BE2C (cell line): ENCODE measurements at regions not wholly inside any gene's neighbourhood (a gene's known extent, or its start where the extent isn't known, plus 50 kb on each side); places are given as distances from the start of the nearest gene placed in this dataset.

Experiments
- DNase-seq: peaks from one replicate; pipeline ENCODE4 v3.0.0-alpha.2; 2020
- H3K27me3 ChIP-seq: fragments of 250-450 bp; sonication (Bioruptor Pico); 2 replicates; pipeline ENCODE4 v1.5.1; 2020; ENCODE audit warnings: mild to moderate bottlenecking
- H3K36me3 ChIP-seq: fragments of 250-450 bp; sonication (Bioruptor Pico); 2 replicates; pipeline ENCODE4 v1.5.1; 2020; ENCODE audit warnings: mild to moderate bottlenecking
- H3K4me1 ChIP-seq: fragments of 250-450 bp; sonication (Bioruptor Pico); 2 replicates; pipeline ENCODE4 v1.5.1; 2020
- H3K4me3 ChIP-seq: 2 replicates; pipeline ENCODE4 v1.5.1; 2011; ENCODE audit warnings: low read depth, low read length
- H3K9me3 ChIP-seq: fragments of 250-450 bp; sonication (Bioruptor Pico); 2 replicates; pipeline ENCODE4 v1.5.1; 2020
- TF ChIP-seq, protein P1 (sequence below): IDR thresholded peaks from 2 replicates; pipeline ENCODE4 v1.5.1; 2012; ENCODE audit warnings: mild to moderate bottlenecking, low read depth, low read length

DNA sequence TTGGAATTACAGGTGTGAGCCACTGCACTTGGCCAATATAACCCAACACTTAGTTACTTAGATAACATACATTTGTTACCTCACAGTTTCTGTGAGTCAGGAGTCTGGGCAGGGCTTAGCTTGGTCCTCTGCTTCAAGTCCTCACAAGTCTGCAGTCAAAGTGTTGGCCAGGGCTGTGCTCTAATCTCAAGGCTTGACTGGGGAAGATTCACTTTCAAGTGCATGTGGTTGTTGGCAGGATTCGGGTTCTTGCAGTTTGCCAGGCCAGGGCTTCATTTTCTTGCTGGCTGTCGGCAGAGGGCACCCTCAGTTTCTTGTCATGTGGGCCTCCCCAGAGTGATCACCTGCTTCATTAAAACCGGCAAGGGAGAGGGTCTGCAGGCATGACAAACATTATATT, 103.7 kb downstream of the SLC4A3 start:
- peak; percentile 16 for DNase-seq
- no peaks in the 10 kb centered on the region for H3K36me3 ChIP-seq
- peaks cover 17% of the 10 kb centered on the region for H3K27me3 ChIP-seq
- H3K4me1 ChIP-seq: no peaks in the 10 kb centered on the region
- H3K9me3 ChIP-seq: no peaks in the 10 kb centered on the region
- TF ChIP-seq, protein P1, sequence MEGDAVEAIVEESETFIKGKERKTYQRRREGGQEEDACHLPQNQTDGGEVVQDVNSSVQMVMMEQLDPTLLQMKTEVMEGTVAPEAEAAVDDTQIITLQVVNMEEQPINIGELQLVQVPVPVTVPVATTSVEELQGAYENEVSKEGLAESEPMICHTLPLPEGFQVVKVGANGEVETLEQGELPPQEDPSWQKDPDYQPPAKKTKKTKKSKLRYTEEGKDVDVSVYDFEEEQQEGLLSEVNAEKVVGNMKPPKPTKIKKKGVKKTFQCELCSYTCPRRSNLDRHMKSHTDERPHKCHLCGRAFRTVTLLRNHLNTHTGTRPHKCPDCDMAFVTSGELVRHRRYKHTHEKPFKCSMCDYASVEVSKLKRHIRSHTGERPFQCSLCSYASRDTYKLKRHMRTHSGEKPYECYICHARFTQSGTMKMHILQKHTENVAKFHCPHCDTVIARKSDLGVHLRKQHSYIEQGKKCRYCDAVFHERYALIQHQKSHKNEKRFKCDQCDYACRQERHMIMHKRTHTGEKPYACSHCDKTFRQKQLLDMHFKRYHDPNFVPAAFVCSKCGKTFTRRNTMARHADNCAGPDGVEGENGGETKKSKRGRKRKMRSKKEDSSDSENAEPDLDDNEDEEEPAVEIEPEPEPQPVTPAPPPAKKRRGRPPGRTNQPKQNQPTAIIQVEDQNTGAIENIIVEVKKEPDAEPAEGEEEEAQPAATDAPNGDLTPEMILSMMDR: peak; percentile 46
- H3K4me3 ChIP-seq: no peak overlapping the region

DNA sequence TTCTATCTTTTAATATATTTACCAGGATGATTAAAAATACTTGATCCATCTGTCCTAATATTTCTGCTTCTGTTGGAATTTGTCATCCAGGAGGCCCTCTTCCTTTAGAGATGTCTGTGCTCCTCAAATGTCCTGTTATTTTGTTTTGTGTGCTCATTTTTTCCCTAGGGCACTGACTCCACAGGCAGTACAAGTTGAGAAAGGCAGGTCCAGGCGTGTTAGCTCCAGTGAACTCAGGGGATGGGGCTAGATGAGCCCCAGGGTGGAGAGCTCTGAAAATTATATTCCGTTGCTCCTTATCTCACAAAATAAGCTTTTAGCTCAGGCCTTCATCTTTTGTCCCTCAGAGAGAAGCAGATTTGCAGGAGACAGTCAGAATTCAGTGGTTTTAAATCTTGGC, 105.7 kb downstream of the SLC4A3 start:
- DNase-seq: no peak
- Histone ChIP-seq H3K27me3 (peaks cover 18% of the 10 kb centered on the region), H3K9me3 (no peaks in the 10 kb centered on the region), H3K4me1 (no peaks in the 10 kb centered on the region), H3K36me3 (no peaks in the 10 kb centered on the region), H3K4me3 (no peak overlapping the region)
- TF ChIP-seq, protein P1: no peak

DNA sequence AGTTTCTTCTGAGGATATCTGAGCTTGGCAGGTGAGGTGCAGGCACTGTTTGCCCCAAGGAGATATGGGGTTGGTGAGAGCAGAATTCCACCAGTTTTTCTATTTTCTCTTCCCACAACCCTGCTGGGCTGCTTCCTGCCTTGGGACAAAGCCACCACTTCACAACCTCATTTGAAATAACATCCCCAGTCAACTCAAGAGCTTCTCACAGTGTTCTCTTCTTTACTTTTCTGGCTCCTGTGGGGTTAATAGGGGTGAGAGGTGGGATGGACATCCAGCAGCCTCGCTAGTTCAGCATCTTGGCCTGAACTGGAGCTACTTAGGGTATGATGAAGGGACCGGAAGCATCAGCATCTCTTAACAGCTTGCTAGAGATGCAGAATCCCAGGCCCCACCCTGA, 106.3 kb downstream of the SLC4A3 start:
- Histone ChIP-seq H3K4me3 (no peak overlapping the region), H3K36me3 (no peaks in the 10 kb centered on the region), H3K27me3 (peaks cover 15% of the 10 kb centered on the region), H3K4me1 (no peaks in the 10 kb centered on the region), H3K9me3 (no peaks in the 10 kb centered on the region)
- TF ChIP-seq, protein P1: no peak
- DNase-seq: no peak

DNA sequence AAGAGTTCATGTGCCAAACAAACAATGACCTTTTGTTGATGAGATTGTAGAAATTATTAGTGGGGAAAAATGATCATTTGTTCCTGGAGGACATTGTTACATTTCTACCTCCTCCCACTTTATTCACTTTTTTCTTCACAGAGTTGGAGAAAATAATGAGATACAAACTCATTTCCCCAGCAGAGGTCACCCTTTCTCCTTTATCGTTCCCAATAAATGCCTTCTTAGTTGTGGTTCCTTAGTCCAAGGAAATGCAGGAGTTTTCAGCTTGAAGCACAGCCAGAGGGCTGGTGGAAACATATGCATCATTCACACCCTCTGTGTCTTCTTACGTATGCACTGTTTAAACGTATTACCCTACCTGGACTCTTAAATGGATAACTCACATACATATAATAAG, 108.8 kb downstream of the SLC4A3 start:
- H3K4me1 ChIP-seq: no peaks in the 10 kb centered on the region
- H3K4me3 ChIP-seq: no peak overlapping the region
- H3K36me3 ChIP-seq: no peaks in the 10 kb centered on the region
- DNase-seq: peak; percentile 43
- no peaks in the 10 kb centered on the region for H3K9me3 ChIP-seq
- peaks cover 26% of the 10 kb centered on the region for H3K27me3 ChIP-seq
- TF ChIP-seq, protein P1: peak; percentile 69

DNA sequence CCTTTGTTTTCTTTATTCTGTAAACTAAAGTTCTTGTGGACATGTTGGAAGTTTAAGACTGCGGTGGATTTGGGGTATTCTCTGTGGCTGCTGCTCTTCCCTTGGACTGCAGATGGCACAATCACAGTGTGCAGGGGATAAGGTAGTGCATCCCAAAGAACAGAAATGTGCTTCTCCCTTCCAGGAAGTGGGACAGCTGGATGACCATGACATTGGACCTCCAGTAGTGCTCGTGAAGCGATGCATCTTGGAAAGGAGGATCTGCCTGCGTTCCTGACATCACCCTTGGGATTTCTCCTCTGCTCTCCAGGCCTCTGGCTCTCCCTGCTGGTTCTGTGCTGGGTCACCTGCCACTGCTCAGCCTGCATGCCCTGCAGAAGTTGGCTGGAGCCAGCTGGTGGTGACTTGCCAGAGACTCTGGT, 109.9 kb downstream of the SLC4A3 start:
- no peak for DNase-seq
- H3K27me3 ChIP-seq: peaks cover 26% of the 10 kb centered on the region
- H3K36me3 ChIP-seq: no peaks in the 10 kb centered on the region
- no peaks in the 10 kb centered on the region for H3K9me3 ChIP-seq
- TF ChIP-seq, protein P1: peak; percentile 51
- H3K4me1 ChIP-seq: no peaks in the 10 kb centered on the region
- H3K4me3 ChIP-seq: no peak overlapping the region

DNA sequence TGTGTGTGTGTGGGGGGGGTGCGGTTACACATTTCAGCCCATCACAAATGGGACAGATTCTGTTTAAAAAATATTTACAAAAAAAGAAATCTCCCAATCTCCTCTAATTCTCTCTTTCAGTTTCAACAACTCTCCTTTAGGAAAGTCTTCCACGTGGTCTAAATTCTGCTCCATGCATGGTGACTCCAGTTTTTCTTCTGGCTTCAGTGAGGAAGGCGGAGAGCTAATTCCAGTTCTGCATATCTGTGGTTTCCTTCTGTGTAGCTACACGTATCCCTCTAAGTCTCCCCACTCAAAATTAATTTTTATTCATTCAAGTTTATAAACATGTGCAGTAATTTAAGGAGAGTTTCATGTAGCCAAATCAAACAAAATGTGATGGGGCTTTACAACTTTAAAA, 111.6 kb downstream of the SLC4A3 start:
- Histone ChIP-seq H3K4me3 (no peak overlapping the region), H3K4me1 (no peaks in the 10 kb centered on the region), H3K36me3 (no peaks in the 10 kb centered on the region), H3K27me3 (peaks cover 39% of the 10 kb centered on the region), H3K9me3 (no peaks in the 10 kb centered on the region)
- no peak for DNase-seq
- TF ChIP-seq, protein P1: no peak
